ENCODE measurements at regions not wholly inside any gene's neighbourhood (a gene's known extent, or its start where the extent isn't known, plus 50 kb on each side); places are given as distances from the start of the nearest gene placed in this dataset.
"Not testable (repeated sequence)": the region's sequence is repeated elsewhere in the genome, so short reads cannot be mapped to it uniquely, and the experiment has no call there.

- no peak for DNase-seq
These were observed 453.2 kb downstream of the MED10 start for GRCh38 chr5:5925191-5925590.

GRCh38 chr5:5919411-5919810 is 458.9 kb downstream of the MED10 start:
- no peak for DNase-seq

GRCh38 chr5:5906778-5907177 is 471.6 kb downstream of the MED10 start:
- DNase-seq = no peak

- DNase-seq = no peak
These were observed 473.2 kb downstream of the MED10 start for GRCh38 chr5:5905186-5905585.

- no peak for DNase-seq
These were observed 474.2 kb downstream of the MED10 start for GRCh38 chr5:5904113-5904512.

- DNase-seq = no peak
These were observed 475.4 kb downstream of the MED10 start for GRCh38 chr5:5902678-5903646.

- no peak for DNase-seq
These were observed 477.9 kb downstream of the ICE1 start for GRCh38 chr5:5900350-5900749.

GRCh38 chr5:5899716-5900115 is 477.2 kb downstream of the ICE1 start:
- DNase-seq = no peak

GRCh38 chr5:5888284-5888683 is 465.8 kb downstream of the ICE1 start:
- DNase-seq = no peak

- DNase-seq = no peak
These were observed 465.4 kb downstream of the ICE1 start for GRCh38 chr5:5887833-5888232.

GRCh38 chr5:5886812-5887486 is 464.5 kb downstream of the ICE1 start:
- DNase-seq = peak; percentile 61

GRCh38 chr5:5886353-5886752 is 463.9 kb downstream of the ICE1 start:
- DNase-seq = no peak

GRCh38 chr5:5885782-5886181 is 463.3 kb downstream of the ICE1 start:
- DNase-seq = no peak

GRCh38 chr5:5884593-5884992 is 462.1 kb downstream of the ICE1 start:
- DNase-seq = no peak

- no peak for DNase-seq
These were observed 461.1 kb downstream of the ICE1 start for GRCh38 chr5:5883562-5883961.

GRCh38 chr5:5883146-5883545 is 460.7 kb downstream of the ICE1 start:
- DNase-seq = no peak

GRCh38 chr5:5882706-5883105 is 460.2 kb downstream of the ICE1 start:
- no peak for DNase-seq

GRCh38 chr5:5881294-5881693 is 458.8 kb downstream of the ICE1 start:
- DNase-seq = no peak

GRCh38 chr5:5880077-5880763 is 457.7 kb downstream of the ICE1 start:
- DNase-seq = no peak

- no peak for DNase-seq
These were observed 434.9 kb downstream of the ICE1 start for GRCh38 chr5:5857396-5857795.

GRCh38 chr5:5854087-5854486 is 431.6 kb downstream of the ICE1 start:
- DNase-seq = no peak

- no peak for DNase-seq
These were observed 416.0 kb downstream of the ICE1 start for GRCh38 chr5:5838493-5838892.

GRCh38 chr5:5831622-5832021 is 409.1 kb downstream of the ICE1 start:
- not testable (repeated sequence) for DNase-seq

- DNase-seq = no peak
These were observed 406.1 kb downstream of the ICE1 start for GRCh38 chr5:5828619-5829018.
